DOHH2 (cell line): ENCODE measurements at regions not wholly inside any gene's neighbourhood (a gene's known extent, or its start where the extent isn't known, plus 50 kb on each side); places are given as distances from the start of the nearest gene placed in this dataset.

Source experiments
- H3F3A ChIP-seq: fragments of 200-600 bp; sonication (generic), shearing (Covaris generic); 2 replicates; pipeline ENCODE4 v1.6.0; 2016; ENCODE audit warnings: antibody characterized with exemption, mild to moderate bottlenecking; ENCODE audit not compliant: control insufficient read depth, insufficient read depth
- H3K27ac ChIP-seq: fragments of 200-600 bp; sonication (generic); 2 replicates; pipeline ENCODE4 v1.5.1; 2014; ENCODE audit warnings: low read depth, mild to moderate bottlenecking, low read length, moderate library complexity
- H3K27me3 ChIP-seq: fragments of 200-600 bp; sonication (generic); 2 replicates; pipeline ENCODE4 v1.6.1; 2014; ENCODE audit warnings: mild to moderate bottlenecking, low read length, mixed read lengths; ENCODE audit not compliant: control insufficient read depth
- H3K36me3 ChIP-seq: fragments of 200-600 bp; sonication (generic); 2 replicates; pipeline ENCODE4 v1.6.1; 2014; ENCODE audit warnings: mild to moderate bottlenecking, low read length, moderate library complexity, mixed read lengths; ENCODE audit not compliant: control insufficient read depth
- H3K4me1 ChIP-seq: fragments of 200-600 bp; sonication (generic); 2 replicates; pipeline ENCODE4 v1.6.1; 2014; ENCODE audit warnings: mild to moderate bottlenecking, low read length, mixed read lengths; ENCODE audit not compliant: control insufficient read depth
- H3K4me2 ChIP-seq: fragments of 200-600 bp; sonication (generic); 2 replicates; pipeline ENCODE4 v1.6.0; 2014; ENCODE audit warnings: mild to moderate bottlenecking, low read length, moderate library complexity
- H3K4me3 ChIP-seq: fragments of 200-600 bp; sonication (generic); 2 replicates; pipeline ENCODE4 v1.5.1; 2014; ENCODE audit warnings: mild to moderate bottlenecking, low read length, mixed read lengths
- H3K79me2 ChIP-seq: fragments of 200-600 bp; sonication (generic); 2 replicates; pipeline ENCODE4 v1.6.1; 2014; ENCODE audit warnings: mild to moderate bottlenecking, low read length, mixed read lengths; ENCODE audit not compliant: control insufficient read depth
- H3K9me2 ChIP-seq: fragments of 200-600 bp; sonication (generic); replicated peaks from 2 replicates; pipeline ENCODE4 v1.6.1; 2014; ENCODE audit warnings: mild to moderate bottlenecking, low read length, mixed read lengths; ENCODE audit not compliant: control insufficient read depth
- H3K9me3 ChIP-seq: fragments of 200-600 bp; sonication (generic); 2 replicates; pipeline ENCODE4 v1.6.1; 2014; ENCODE audit warnings: antibody characterized with exemption, low read length, mixed read lengths; ENCODE audit not compliant: control insufficient read depth, insufficient read depth
- H4K20me1 ChIP-seq: fragments of 200-600 bp; sonication (generic); 2 replicates; pipeline ENCODE4 v1.6.0; 2014; ENCODE audit warnings: low read depth, mild to moderate bottlenecking, antibody characterized with exemption, low read length, moderate library complexity; ENCODE audit not compliant: control insufficient read depth, insufficient read depth
- CTCF ChIP-seq: fragments of 200-600 bp; sonication (generic); IDR thresholded peaks from one replicate; pipeline ENCODE4 v1.5.1; 2014; ENCODE audit warnings: antibody characterized with exemption, mild to moderate bottlenecking, low read depth, low read length; ENCODE audit not compliant: poor library complexity, severe bottlenecking
- EZH2phosphoT487 ChIP-seq: fragments of 200-600 bp; sonication (generic); IDR thresholded peaks from 2 replicates; pipeline ENCODE4 v1.6.1; 2017; ENCODE audit warnings: borderline replicate concordance, mild to moderate bottlenecking, antibody characterized with exemption, low read length, moderate library complexity, mixed read lengths

DNA sequence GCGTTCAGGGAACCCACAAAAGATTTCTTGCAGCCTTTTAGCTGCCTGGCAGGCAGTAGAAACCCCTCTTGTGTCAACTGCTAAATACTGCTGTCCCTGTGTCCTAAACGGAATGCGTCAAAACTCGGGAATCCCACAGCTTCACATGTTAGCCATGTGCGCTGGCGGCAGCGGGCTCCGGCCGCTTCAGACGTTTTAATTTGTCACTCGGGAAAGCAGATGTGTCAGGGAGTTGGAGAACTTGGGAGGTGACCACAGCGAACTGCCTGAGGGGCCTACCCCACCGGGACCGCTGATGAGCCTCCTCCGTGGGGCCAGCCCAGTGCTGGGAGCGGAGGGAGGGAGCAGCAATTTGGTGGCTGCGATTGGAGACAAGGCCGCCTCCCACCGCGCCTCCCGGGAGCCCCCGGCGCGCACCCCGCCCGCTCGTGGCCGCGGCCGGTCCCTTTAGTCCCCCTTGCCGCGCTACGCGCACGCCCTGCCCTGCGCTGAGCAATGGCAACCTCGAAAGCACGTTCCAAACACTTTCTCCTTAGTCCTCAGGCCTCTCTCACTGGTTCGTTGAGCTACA is 146.1 kb upstream of the SATB2 start:
- Histone ChIP-seq H3K27me3 (no peaks in the 10 kb centered on the region), H4K20me1 (no peaks in the 10 kb centered on the region), H3K9me3 (no peaks in the 10 kb centered on the region), H3K4me2 (no peak overlapping the region), H3K9me2 (no peaks in the 10 kb centered on the region), H3K4me1 (no peaks in the 10 kb centered on the region), H3K79me2 (no peaks in the 10 kb centered on the region), H3F3A (no peaks in the 10 kb centered on the region), H3K36me3 (no peaks in the 10 kb centered on the region), H3K4me3 (no peak overlapping the region), H3K27ac (no peak overlapping the region)
- no peak for TF ChIP-seq CTCF
- TF ChIP-seq EZH2phosphoT487: no peak

DNA sequence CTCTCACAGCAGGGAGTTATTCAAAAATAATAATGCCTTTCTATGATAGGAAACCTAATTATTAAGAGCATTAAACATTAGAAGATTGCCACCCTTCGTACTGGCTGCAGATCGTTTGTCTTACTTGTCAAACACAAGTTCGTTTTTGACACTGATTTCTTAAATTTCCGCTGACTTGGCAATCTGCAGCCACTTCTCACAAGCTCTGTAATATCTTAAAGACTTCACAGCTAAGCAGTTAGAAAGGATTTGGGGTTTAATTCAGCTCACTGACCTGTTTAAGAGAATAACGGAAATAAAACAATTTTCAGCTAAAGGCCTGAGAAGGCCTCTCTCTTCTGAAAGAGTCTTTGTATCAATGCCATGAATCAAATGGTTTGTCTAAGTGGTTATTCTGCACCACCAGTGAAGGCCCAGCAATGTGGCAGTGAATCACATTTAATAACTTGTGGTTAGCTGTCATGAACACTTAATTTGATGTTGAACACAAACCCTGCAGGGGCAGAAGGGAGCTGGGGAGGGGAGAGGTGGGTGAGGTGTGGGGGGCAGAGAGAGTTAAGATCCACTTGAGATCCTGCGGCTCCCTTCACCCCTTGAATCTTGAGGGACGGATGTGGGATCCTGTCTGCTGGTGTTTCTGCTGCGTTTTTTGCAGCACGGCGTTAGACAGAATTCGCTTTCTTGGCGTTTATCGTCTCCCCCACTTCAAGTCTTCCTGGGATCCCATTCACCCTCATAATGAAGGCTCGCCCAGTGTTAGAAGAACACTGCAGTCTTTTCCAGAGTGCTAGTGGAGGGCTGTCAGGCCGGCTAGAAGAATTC is 145.4 kb upstream of the SATB2 start:
- no peaks in the 10 kb centered on the region for H3K27me3 ChIP-seq
- H3K9me2 ChIP-seq: no peaks in the 10 kb centered on the region
- no peaks in the 10 kb centered on the region for H4K20me1 ChIP-seq
- H3K4me1 ChIP-seq: no peaks in the 10 kb centered on the region
- H3K27ac ChIP-seq: no peak overlapping the region
- no peaks in the 10 kb centered on the region for H3K79me2 ChIP-seq
- no peaks in the 10 kb centered on the region for H3K36me3 ChIP-seq
- H3K4me3 ChIP-seq: no peak overlapping the region
- no peaks in the 10 kb centered on the region for H3F3A ChIP-seq
- H3K9me3 ChIP-seq: no peaks in the 10 kb centered on the region
- TF ChIP-seq CTCF (no peak), EZH2phosphoT487 (no peak)
- no peak overlapping the region for H3K4me2 ChIP-seq

- no peaks in the 10 kb centered on the region for H3K36me3 ChIP-seq
- H3K4me1 ChIP-seq: no peaks in the 10 kb centered on the region
- H3K4me3 ChIP-seq: no peak overlapping the region
- H3K9me2 ChIP-seq: no peaks in the 10 kb centered on the region
- no peaks in the 10 kb centered on the region for H3K27me3 ChIP-seq
- H4K20me1 ChIP-seq: no peaks in the 10 kb centered on the region
- no peaks in the 10 kb centered on the region for H3K9me3 ChIP-seq
- H3K27ac ChIP-seq: no peak overlapping the region
- H3K79me2 ChIP-seq: no peaks in the 10 kb centered on the region
- TF ChIP-seq CTCF: no peak
- no peak for TF ChIP-seq EZH2phosphoT487
- H3K4me2 ChIP-seq: no peak overlapping the region
- no peaks in the 10 kb centered on the region for H3F3A ChIP-seq
Observed at GRCh38 chr2:199602271-199602895, 144.6 kb upstream of the SATB2 start.
